NT2/D1 (cell line): ENCODE measurements at regions not wholly inside any gene's neighbourhood (a gene's known extent, or its start where the extent isn't known, plus 50 kb on each side); places are given as distances from the start of the nearest gene placed in this dataset.

Experiments
- YY1 ChIP-seq: IDR thresholded peaks from 2 replicates; pipeline ENCODE4 v1.6.1; 2011; ENCODE audit not compliant: insufficient read length, insufficient read depth
- ZNF274 ChIP-seq: IDR thresholded peaks from 2 replicates; pipeline ENCODE4 v1.6.1; 2011; ENCODE audit warnings: mild to moderate bottlenecking, low read depth, low read length

DNA sequence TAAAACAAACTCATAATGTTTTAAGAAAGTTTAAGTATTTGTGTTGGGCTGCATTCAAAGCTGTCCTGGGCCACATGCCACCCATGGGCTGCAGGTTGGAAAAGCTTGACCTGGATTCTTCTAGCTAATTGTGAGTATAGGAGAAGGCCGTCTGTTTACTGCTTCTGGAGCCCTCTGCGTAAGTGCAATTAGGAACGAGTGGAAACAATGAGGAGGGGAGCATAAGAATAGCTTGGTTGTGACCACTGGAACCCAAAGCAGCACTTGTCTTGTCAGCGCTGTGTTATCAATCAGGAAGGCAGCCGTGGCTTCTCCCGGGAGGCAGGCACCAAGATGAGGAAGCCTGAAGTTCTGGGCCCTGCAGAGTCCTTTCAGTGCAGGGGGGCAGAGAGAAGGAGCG lies 110.4 kb upstream of the MBNL2 start:
- no peak for TF ChIP-seq ZNF274
- no peak for TF ChIP-seq YY1
